GM12878 (cell line): ENCODE measurements at regions not wholly inside any gene's neighbourhood (a gene's known extent, or its start where the extent isn't known, plus 50 kb on each side); places are given as distances from the start of the nearest gene placed in this dataset.

Experiments used
- POLR2A ChIP-seq: IDR thresholded peaks from 2 replicates; pipeline ENCODE4 v1.6.1; 2011; ENCODE audit warnings: low read depth, mild to moderate bottlenecking, low read length
- REST ChIP-seq: IDR thresholded peaks from 2 replicates; pipeline ENCODE4 v1.6.1; 2012; ENCODE audit warnings: mild to moderate bottlenecking, low read depth, low read length
- ZNF384 ChIP-seq: IDR thresholded peaks from 2 replicates; pipeline ENCODE4 v1.6.1; 2012; ENCODE audit warnings: low read depth, mild to moderate bottlenecking, low read length, improper control_type of control experiment, borderline replicate concordance

- no peak for TF ChIP-seq POLR2A
- no peak for TF ChIP-seq ZNF384
- TF ChIP-seq REST = no peak
These were observed 142.5 kb upstream of the L3MBTL4 start for GRCh38 chr18:6557057-6557769.
